Endodermal cell (in vitro differentiated cells): ENCODE measurements at regions not wholly inside any gene's neighbourhood (a gene's known extent, or its start where the extent isn't known, plus 50 kb on each side); places are given as distances from the start of the nearest gene placed in this dataset.

Experiments
- DNase-seq: peaks from one replicate; pipeline ENCODE4 v3.0.0-alpha.2; 2017
- H3K27ac ChIP-seq: 2 replicates; pipeline ENCODE4 v1.5.1; 2013; ENCODE audit warnings: mild to moderate bottlenecking, low read depth, low read length, moderate library complexity
- H3K27me3 ChIP-seq: 2 replicates; pipeline ENCODE4 v1.6.1; 2013; ENCODE audit warnings: mild to moderate bottlenecking, low read length, moderate library complexity; ENCODE audit not compliant: insufficient read depth, control insufficient read depth, poor library complexity, severe bottlenecking
- H3K36me3 ChIP-seq: 2 replicates; pipeline ENCODE4 v1.7.0; 2013; ENCODE audit warnings: mild to moderate bottlenecking, low read length, moderate library complexity; ENCODE audit not compliant: control insufficient read depth, insufficient read depth
- H3K4me1 ChIP-seq: one replicate; pipeline ENCODE4 v1.7.0; 2013; ENCODE audit warnings: low read length; ENCODE audit not compliant: control insufficient read depth, insufficient read depth
- H3K4me3 ChIP-seq: 2 replicates; pipeline ENCODE4 v1.5.1; 2013; ENCODE audit warnings: mild to moderate bottlenecking, low read length, moderate library complexity
- H3K9ac ChIP-seq: 2 replicates; pipeline ENCODE4 v1.6.1; 2013; ENCODE audit warnings: mild to moderate bottlenecking, low read length, moderate library complexity; ENCODE audit not compliant: poor library complexity, severe bottlenecking; ENCODE audit errors: extremely low read depth
- H3K9me3 ChIP-seq: 2 replicates; pipeline ENCODE4 v1.6.1; 2013; ENCODE audit warnings: mild to moderate bottlenecking, low read length, moderate library complexity; ENCODE audit not compliant: control insufficient read depth
- H3K27ac Mint-ChIP-seq: 2 replicates; pipeline ENCODE4 v1.8.0; 2020; ENCODE audit warnings: mixed read lengths
- H3K27me3 Mint-ChIP-seq: 2 replicates; pipeline ENCODE4 v1.8.0; 2021; ENCODE audit warnings: mild to moderate bottlenecking, mixed read lengths; ENCODE audit not compliant: insufficient read depth
- H3K36me3 Mint-ChIP-seq: 2 replicates; pipeline ENCODE4 v1.8.0; 2020; ENCODE audit warnings: low read depth, mixed read lengths
- H3K4me1 Mint-ChIP-seq: 2 replicates; pipeline ENCODE4 v1.8.0; 2020; ENCODE audit warnings: mixed read lengths
- H3K4me3 Mint-ChIP-seq: 2 replicates; pipeline ENCODE4 v1.8.0; 2020; ENCODE audit warnings: mild to moderate bottlenecking, moderate library complexity, mixed read lengths
- H3K9me3 Mint-ChIP-seq: 2 replicates; pipeline ENCODE4 v1.8.0; 2020; ENCODE audit warnings: mild to moderate bottlenecking, mixed read lengths
- WGBS, 2 experiments: methylation state at CpG; one replicate each; pipeline versions ENCODE4 v1.1.5 to v1.1.7; 2013; ENCODE audit warnings: missing lambda C conversion rate in 2 of 2, mixed read lengths in 1 of 2; ENCODE audit not compliant: insufficient coverage in 1 of 2, insufficient read length in 1 of 2; 5-methylcytosine and 5-hydroxymethylcytosine counted together
- TF ChIP-seq, protein P1 (sequence below): fragments of 200-600 bp; sonication (generic); conservative IDR thresholded peaks from 2 replicates; pipeline ENCODE4 v1.5.0; 2021; ENCODE audit warnings: antibody characterized with exemption, mild to moderate bottlenecking

DNA sequence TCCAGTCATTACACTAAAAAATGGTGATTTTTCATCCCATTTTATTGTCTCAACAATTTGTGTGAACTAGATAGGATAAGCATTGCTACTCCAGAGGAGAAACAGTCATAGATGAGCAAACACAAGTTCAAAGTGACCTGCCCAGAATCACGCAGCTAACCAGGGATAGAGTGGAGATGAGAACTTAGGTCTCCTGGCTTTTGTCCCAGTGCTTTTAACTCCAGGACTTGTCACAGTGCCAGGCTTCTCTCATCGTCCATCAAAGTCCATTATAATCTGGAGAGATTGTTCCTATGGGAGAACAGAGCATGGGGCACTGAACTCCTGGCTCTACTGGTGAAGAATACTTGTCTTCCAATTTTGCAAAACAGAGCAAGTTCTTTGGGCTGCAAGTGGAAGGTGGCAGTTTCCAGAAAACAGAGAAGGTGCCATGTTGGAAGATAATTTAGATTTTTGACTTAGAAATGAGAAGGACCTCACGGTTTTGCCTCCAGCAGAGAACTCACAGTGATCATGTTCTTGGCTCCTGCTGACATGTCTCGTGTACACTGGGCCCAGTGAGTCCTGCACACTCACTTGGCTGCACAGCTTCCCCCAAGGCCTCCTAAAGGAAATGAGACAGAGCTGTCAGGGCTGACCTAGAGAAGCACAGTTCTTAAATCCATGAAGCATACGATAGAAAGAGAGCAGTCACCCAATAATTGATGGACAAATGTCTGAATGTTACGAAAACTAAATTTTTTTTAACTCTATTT is 322.9 kb upstream of the NRP1 start:
- Histone ChIP-seq H3K4me3 (no peak overlapping the region), H3K27ac (no peak overlapping the region), H3K9me3 (peaks cover 8% of the 10 kb centered on the region), H3K36me3 (no peaks in the 10 kb centered on the region), H3K27me3 (no peaks in the 10 kb centered on the region), H3K4me1 (no peaks in the 10 kb centered on the region), H3K9ac (no peak overlapping the region)
- TF ChIP-seq, protein P1, sequence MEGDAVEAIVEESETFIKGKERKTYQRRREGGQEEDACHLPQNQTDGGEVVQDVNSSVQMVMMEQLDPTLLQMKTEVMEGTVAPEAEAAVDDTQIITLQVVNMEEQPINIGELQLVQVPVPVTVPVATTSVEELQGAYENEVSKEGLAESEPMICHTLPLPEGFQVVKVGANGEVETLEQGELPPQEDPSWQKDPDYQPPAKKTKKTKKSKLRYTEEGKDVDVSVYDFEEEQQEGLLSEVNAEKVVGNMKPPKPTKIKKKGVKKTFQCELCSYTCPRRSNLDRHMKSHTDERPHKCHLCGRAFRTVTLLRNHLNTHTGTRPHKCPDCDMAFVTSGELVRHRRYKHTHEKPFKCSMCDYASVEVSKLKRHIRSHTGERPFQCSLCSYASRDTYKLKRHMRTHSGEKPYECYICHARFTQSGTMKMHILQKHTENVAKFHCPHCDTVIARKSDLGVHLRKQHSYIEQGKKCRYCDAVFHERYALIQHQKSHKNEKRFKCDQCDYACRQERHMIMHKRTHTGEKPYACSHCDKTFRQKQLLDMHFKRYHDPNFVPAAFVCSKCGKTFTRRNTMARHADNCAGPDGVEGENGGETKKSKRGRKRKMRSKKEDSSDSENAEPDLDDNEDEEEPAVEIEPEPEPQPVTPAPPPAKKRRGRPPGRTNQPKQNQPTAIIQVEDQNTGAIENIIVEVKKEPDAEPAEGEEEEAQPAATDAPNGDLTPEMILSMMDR: no peak
- no peak overlapping the region for H3K27ac Mint-ChIP-seq
- WGBS, 2 experiments: 83 to 86% methylated on average over 4 to 6 of the region's 6 CpGs
- peaks cover 2% of the 10 kb centered on the region for H3K27me3 Mint-ChIP-seq
- H3K9me3 Mint-ChIP-seq: peaks cover 10% of the 10 kb centered on the region
- no peak for DNase-seq
- peaks cover 11% of the 10 kb centered on the region for H3K4me1 Mint-ChIP-seq
- no peaks in the 10 kb centered on the region for H3K36me3 Mint-ChIP-seq
- H3K4me3 Mint-ChIP-seq: no peak overlapping the region

DNA sequence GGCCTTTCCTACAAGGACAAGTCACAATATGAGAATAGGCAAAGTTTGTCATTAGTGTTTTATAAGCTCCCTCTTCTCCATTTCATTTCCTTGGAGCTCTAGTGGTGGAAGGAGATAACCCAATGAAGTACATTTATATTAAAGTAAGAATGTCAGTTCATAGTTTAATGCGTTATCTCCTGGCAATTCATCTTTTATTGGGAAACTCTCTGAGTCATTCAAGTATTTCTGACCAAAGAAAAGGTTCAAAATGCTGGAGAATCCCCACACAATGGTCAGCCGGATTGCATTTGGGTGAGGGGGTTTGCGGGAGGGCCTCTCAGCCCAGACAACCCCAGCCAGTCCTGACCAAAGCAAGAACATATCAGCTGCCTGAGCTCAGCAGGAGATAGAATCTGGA is 321.5 kb upstream of the NRP1 start:
- Mint-ChIP-seq H3K4me1 (peaks cover 4% of the 10 kb centered on the region), H3K9me3 (peaks cover 12% of the 10 kb centered on the region), H3K27me3 (no peaks in the 10 kb centered on the region), H3K36me3 (no peaks in the 10 kb centered on the region), H3K27ac (no peak overlapping the region), H3K4me3 (no peak overlapping the region)
- 97% methylated on average over 3 of the region's 3 CpGs; no CpG with 5 or more reads in 1 of the 2 experiments for WGBS, 2 experiments
- no peak for DNase-seq
- TF ChIP-seq, protein P1: no peak
- no peaks in the 10 kb centered on the region for H3K36me3 ChIP-seq
- peaks cover 10% of the 10 kb centered on the region for H3K9me3 ChIP-seq
- H3K4me3 ChIP-seq: no peak overlapping the region
- no peak overlapping the region for H3K27ac ChIP-seq
- H3K4me1 ChIP-seq: no peaks in the 10 kb centered on the region
- H3K27me3 ChIP-seq: no peaks in the 10 kb centered on the region
- H3K9ac ChIP-seq: no peak overlapping the region

DNA sequence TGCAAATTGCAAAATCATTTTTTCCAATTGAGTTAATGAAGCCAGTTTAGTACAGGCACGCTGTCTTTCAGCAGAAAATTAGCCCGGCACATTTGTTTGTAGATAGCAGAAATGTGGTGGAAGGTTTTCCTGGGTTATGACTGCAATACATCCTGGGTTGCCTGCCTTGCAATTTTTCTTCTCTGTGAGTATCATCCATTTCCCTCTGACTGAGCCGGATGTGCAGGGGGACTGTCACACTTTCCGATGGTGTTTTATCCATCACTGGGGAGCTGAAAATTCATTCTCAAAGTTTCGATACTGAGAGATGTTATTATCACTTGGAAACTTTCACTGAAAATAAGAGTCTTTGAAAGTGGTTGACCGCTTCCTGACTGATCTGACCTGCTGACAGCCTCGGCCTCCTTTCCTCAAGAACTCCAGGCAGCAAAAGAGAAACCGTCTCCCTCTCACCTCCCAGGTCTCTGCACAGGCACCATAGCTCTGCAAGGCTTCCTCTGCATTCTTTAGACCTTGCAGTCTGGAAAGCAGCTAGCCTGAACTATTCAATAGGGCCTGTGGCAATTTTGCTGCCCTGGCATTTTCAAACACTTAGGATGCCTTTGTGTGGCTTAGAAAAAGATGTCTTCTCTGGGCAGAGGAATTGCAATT is 320.8 kb upstream of the NRP1 start:
- no peak overlapping the region for H3K4me3 Mint-ChIP-seq
- TF ChIP-seq, protein P1: no peak
- H3K27ac ChIP-seq: no peak overlapping the region
- H3K36me3 Mint-ChIP-seq: no peaks in the 10 kb centered on the region
- DNase-seq: no peak
- H3K4me3 ChIP-seq: no peak overlapping the region
- WGBS, 2 experiments: 88% methylated on average over 8 of the region's 8 CpGs; no CpG with 5 or more reads in 1 of the 2 experiments
- H3K9me3 Mint-ChIP-seq: peaks cover 12% of the 10 kb centered on the region
- H3K4me1 Mint-ChIP-seq: peaks cover under 1% of the 10 kb centered on the region
- no peak overlapping the region for H3K9ac ChIP-seq
- H3K27me3 ChIP-seq: no peaks in the 10 kb centered on the region
- H3K27ac Mint-ChIP-seq: no peak overlapping the region
- H3K4me1 ChIP-seq: no peaks in the 10 kb centered on the region
- H3K36me3 ChIP-seq: no peaks in the 10 kb centered on the region
- H3K9me3 ChIP-seq: peaks cover 10% of the 10 kb centered on the region
- no peaks in the 10 kb centered on the region for H3K27me3 Mint-ChIP-seq
